Breast epithelium (tissue), 4 donors: ENCODE measurements at regions not wholly inside any gene's neighbourhood (a gene's known extent, or its start where the extent isn't known, plus 50 kb on each side); places are given as distances from the start of the nearest gene placed in this dataset.

ENCODE experiments used
- DNase-seq, 2 donors: peaks; one replicate each; pipeline ENCODE4 v3.0.0-alpha.2; 2019; ENCODE audit warnings: low spot score in 2 of 2
- H3K27ac ChIP-seq, 2 donors: fragments of 200-600 bp; sonication (generic) in 1 of 2; one replicate each; pipeline ENCODE4 v1.5.1; 2016 to 2019; ENCODE audit warnings: mild to moderate bottlenecking in 1 of 2
- H3K27me3 ChIP-seq, 2 donors: fragments of 200-600 bp; sonication (generic) in 1 of 2; one replicate each; pipeline versions ENCODE4 v1.5.1 to v1.6.0; 2017 to 2019; ENCODE audit warnings: control low read depth in 1 of 2, mild to moderate bottlenecking in 1 of 2
- H3K36me3 ChIP-seq: fragments of 200-600 bp; one replicate; pipeline ENCODE4 v1.5.1; 2019
- H3K4me1 ChIP-seq, 2 donors: fragments of 200-600 bp; sonication (generic); one replicate each; pipeline ENCODE4 v1.5.1; 2016 to 2019; ENCODE audit warnings: control low read depth in 1 of 2
- H3K4me3 ChIP-seq, 3 donors: fragments of 200-600 bp; sonication (generic); 1 replicate in 2 of 3; 2 replicates in 1 of 3; pipeline ENCODE4 v1.5.1; 2016 to 2019; ENCODE audit warnings: mild to moderate bottlenecking in 3 of 3, moderate library complexity in 2 of 3
- H3K9me3 ChIP-seq, 2 donors: fragments of 200-600 bp; sonication (generic) in 1 of 2; one replicate each; pipeline ENCODE4 v1.5.1; 2016 to 2019; ENCODE audit warnings: control low read depth in 1 of 2
- CTCF ChIP-seq, 3 donors: fragments of 450-650 bp; IDR thresholded peaks; one replicate each; pipeline ENCODE4 v1.5.1; 2016 to 2017; ENCODE audit warnings: antibody characterized with exemption in 3 of 3, mild to moderate bottlenecking in 3 of 3, moderate library complexity in 3 of 3
- POLR2A ChIP-seq: fragments of 450-650 bp; IDR thresholded peaks from one replicate; pipeline ENCODE4 v1.6.1; 2016; ENCODE audit warnings: antibody characterized with exemption, mild to moderate bottlenecking, moderate library complexity
- POLR2AphosphoS5 ChIP-seq, 3 donors: sonication (generic); formaldehyde crosslinking; IDR thresholded peaks; one replicate each; pipeline ENCODE4 v1.6.1; 2017; ENCODE audit warnings: antibody characterized with exemption in 3 of 3
- intact Hi-C: fragments of 100-400 bp; cut with DNase I; formaldehyde crosslinking; loops from one replicate; pipeline ENCODE4 v1.15.1; 2023; ENCODE audit warnings: low total_unique reads

GRCh38 chr2:122530814-122531213 is 775.4 kb downstream of the TSN start:
- no peaks in the 10 kb centered on the region for H3K36me3 ChIP-seq
- no peaks in the 10 kb centered on the region for H3K9me3 ChIP-seq
- no peak overlapping the region for H3K4me3 ChIP-seq
- no peak overlapping the region for H3K27ac ChIP-seq
- no peaks in the 10 kb centered on the region for H3K27me3 ChIP-seq
- DNase-seq, result no peak
- no peak for TF ChIP-seq POLR2A
- no peak for TF ChIP-seq CTCF (IDR thresholded peaks at IDR 0.05)
- TF ChIP-seq POLR2AphosphoS5 (IDR thresholded peaks at IDR 0.05), result no peak
- intact Hi-C loops, result no loop called here
- no peaks in the 10 kb centered on the region for H3K4me1 ChIP-seq

GRCh38 chr2:122531290-122532071 is 776.0 kb downstream of the TSN start:
- TF ChIP-seq CTCF (IDR thresholded peaks at IDR 0.05) (no peak), POLR2AphosphoS5 (IDR thresholded peaks at IDR 0.05) (no peak), POLR2A (no peak)
- no peak overlapping the region for H3K27ac ChIP-seq
- no peaks in the 10 kb centered on the region for H3K9me3 ChIP-seq
- H3K4me3 ChIP-seq, result peak overlapping the region in 1 of 3 donors; percentile 4
- H3K36me3 ChIP-seq, result no peaks in the 10 kb centered on the region
- no peaks in the 10 kb centered on the region for H3K27me3 ChIP-seq
- intact Hi-C loops, result no loop called here
- no peak for DNase-seq
- no peaks in the 10 kb centered on the region for H3K4me1 ChIP-seq

GRCh38 chr2:122532072-122532344 is 776.6 kb downstream of the TSN start:
- H3K27me3 ChIP-seq, result no peaks in the 10 kb centered on the region
- intact Hi-C loops, result no loop called here
- no peak for TF ChIP-seq POLR2A
- no peaks in the 10 kb centered on the region for H3K9me3 ChIP-seq
- H3K36me3 ChIP-seq, result no peaks in the 10 kb centered on the region
- no peak for DNase-seq
- no peaks in the 10 kb centered on the region for H3K4me1 ChIP-seq
- no peak overlapping the region for H3K4me3 ChIP-seq
- H3K27ac ChIP-seq, result no peak overlapping the region

- Histone ChIP-seq H3K4me3 (no peak overlapping the region), H3K9me3 (no peaks in the 10 kb centered on the region), H3K36me3 (no peaks in the 10 kb centered on the region), H3K4me1 (no peaks in the 10 kb centered on the region), H3K27ac (no peak overlapping the region), H3K27me3 (no peaks in the 10 kb centered on the region)
- intact Hi-C loops, result no loop called here
- TF ChIP-seq CTCF (IDR thresholded peaks at IDR 0.05) (no peak), POLR2AphosphoS5 (IDR thresholded peaks at IDR 0.05) (no peak), POLR2A (no peak)
- no peak for DNase-seq
Observed at GRCh38 chr2:122532481-122532880, 777.0 kb downstream of the TSN start.

DNA sequence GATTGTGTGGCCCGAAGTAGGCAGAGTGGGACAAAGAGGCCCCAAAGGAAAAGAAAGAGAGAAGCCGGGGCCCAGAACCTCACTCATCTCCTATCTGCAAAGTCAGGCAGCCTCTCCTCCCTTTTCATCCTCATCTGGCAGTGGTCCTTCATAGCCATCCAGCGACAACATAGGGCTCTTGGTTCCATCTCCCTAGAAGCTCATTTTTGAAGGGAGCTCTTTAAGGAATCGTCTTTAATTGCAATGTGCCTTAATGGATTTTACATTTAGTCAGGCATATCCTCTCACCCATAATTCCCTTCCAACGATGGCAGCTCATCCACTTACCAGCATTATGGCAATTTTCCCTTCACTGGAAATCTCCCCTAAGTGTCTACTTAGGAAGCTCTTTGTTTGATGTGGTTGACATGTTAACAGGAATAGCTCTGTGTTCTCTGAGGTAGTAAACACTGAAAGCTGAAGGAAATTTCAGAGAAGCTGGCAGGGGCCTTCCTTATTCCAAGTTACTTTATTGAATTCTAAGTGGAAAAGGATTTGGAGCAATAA is 780.6 kb downstream of the TSN start:
- Histone ChIP-seq H3K4me3 (no peak overlapping the region), H3K27ac (no peak overlapping the region), H3K36me3 (no peaks in the 10 kb centered on the region), H3K27me3 (no peaks in the 10 kb centered on the region), H3K9me3 (no peaks in the 10 kb centered on the region), H3K4me1 (no peaks in the 10 kb centered on the region)
- TF ChIP-seq CTCF (IDR thresholded peaks at IDR 0.05) (no peak), POLR2AphosphoS5 (IDR thresholded peaks at IDR 0.05) (no peak), POLR2A (no peak)
- intact Hi-C loops, result no loop called here
- DNase-seq, result no peak
